Calu3 (cell line): ENCODE measurements at regions not wholly inside any gene's neighbourhood (a gene's known extent, or its start where the extent isn't known, plus 50 kb on each side); places are given as distances from the start of the nearest gene placed in this dataset.

Experiments
- BruUV-seq: library from RNA; stranded (reverse); fragments of 400-500 nt; replicated peaks from 2 replicates; lab custom pipeline; 2021; lab: Mats Ljungman, UMichigan
- CTCF ChIA-PET: fragments of 300-600 bp; sonication (Branson Sonifier 250); formaldehyde crosslinking; loops from one replicate; lab custom pipeline; 2022; ENCODE audit warnings: antibody characterized with exemption; lab: Charles Lee
- DNase-seq: peaks from one replicate; pipeline ENCODE4 v3.0.0; 2022
- H3K27ac Mint-ChIP-seq: one replicate; pipeline ENCODE4 v1.8.0; 2022; ENCODE audit warnings: mixed read lengths; ENCODE audit not compliant: unreplicated experiment
- H3K27me3 Mint-ChIP-seq: one replicate; pipeline ENCODE4 v1.8.0; 2022; ENCODE audit warnings: mixed read lengths; ENCODE audit not compliant: unreplicated experiment
- H3K36me3 Mint-ChIP-seq: one replicate; pipeline ENCODE4 v1.8.0; 2022; ENCODE audit warnings: mild to moderate bottlenecking, moderate library complexity, mixed read lengths; ENCODE audit not compliant: insufficient read depth, unreplicated experiment
- H3K4me1 Mint-ChIP-seq: one replicate; pipeline ENCODE4 v1.8.0; 2022; ENCODE audit warnings: mild to moderate bottlenecking, low read depth, mixed read lengths; ENCODE audit not compliant: unreplicated experiment
- H3K4me3 Mint-ChIP-seq: one replicate; pipeline ENCODE4 v1.8.0; 2022; ENCODE audit warnings: mild to moderate bottlenecking, low read depth, moderate library complexity, mixed read lengths; ENCODE audit not compliant: unreplicated experiment
- H3K9me3 Mint-ChIP-seq: one replicate; pipeline ENCODE4 v1.8.0; 2022; ENCODE audit warnings: low read depth, mixed read lengths; ENCODE audit not compliant: unreplicated experiment
- intact Hi-C: fragments of 100-400 bp; cut with micrococcal nuclease; formaldehyde crosslinking; loops from one replicate; pipeline ENCODE4 v1.10.0; 2022; ENCODE audit not compliant: unreplicated experiment
- TF ChIP-seq, protein P1 (sequence below): fragments of 200-600 bp; IDR thresholded peaks from one replicate; pipeline ENCODE4 v1.8.0; 2022; ENCODE audit warnings: antibody characterized with exemption; ENCODE audit not compliant: unreplicated experiment

GRCh38 chr5:156009583-156009982 is 317.4 kb upstream of the SGCD start:
- H3K4me3 Mint-ChIP-seq: no peak overlapping the region
- CTCF ChIA-PET: no interaction called here
- H3K4me1 Mint-ChIP-seq: no peaks in the 10 kb centered on the region
- DNase-seq: no peak
- BruUV-seq: no TSS peak
- TF ChIP-seq, protein P1, sequence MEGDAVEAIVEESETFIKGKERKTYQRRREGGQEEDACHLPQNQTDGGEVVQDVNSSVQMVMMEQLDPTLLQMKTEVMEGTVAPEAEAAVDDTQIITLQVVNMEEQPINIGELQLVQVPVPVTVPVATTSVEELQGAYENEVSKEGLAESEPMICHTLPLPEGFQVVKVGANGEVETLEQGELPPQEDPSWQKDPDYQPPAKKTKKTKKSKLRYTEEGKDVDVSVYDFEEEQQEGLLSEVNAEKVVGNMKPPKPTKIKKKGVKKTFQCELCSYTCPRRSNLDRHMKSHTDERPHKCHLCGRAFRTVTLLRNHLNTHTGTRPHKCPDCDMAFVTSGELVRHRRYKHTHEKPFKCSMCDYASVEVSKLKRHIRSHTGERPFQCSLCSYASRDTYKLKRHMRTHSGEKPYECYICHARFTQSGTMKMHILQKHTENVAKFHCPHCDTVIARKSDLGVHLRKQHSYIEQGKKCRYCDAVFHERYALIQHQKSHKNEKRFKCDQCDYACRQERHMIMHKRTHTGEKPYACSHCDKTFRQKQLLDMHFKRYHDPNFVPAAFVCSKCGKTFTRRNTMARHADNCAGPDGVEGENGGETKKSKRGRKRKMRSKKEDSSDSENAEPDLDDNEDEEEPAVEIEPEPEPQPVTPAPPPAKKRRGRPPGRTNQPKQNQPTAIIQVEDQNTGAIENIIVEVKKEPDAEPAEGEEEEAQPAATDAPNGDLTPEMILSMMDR: no peak
- H3K27me3 Mint-ChIP-seq: no peaks in the 10 kb centered on the region
- intact Hi-C loops: no loop called here
- H3K36me3 Mint-ChIP-seq: no peaks in the 10 kb centered on the region
- no peak overlapping the region for H3K27ac Mint-ChIP-seq
- H3K9me3 Mint-ChIP-seq: peaks cover 4% of the 10 kb centered on the region

- H3K36me3 Mint-ChIP-seq: no peaks in the 10 kb centered on the region
- intact Hi-C loops: no loop called here
- H3K27ac Mint-ChIP-seq: no peak overlapping the region
These were observed 311.8 kb upstream of the SGCD start for GRCh38 chr5:156015137-156015536.

DNA sequence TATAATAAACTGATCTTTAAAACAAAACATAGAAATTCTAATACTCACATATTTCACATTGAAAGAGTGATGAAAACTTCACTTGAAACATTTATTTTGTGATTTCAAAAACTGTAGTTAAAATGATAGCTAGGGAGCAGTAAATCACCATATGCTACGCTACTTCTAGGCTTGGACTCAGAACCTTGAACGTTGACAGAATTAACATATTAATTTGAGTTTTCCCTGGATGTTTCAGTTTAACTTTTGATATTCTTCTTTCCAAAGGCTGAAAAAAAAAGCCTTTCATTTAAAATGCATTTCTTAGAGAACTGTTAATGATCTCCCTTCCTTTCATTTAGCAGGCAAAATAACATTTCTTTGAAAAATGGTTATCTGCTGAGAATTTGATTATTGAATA is 307.8 kb upstream of the SGCD start:
- DNase-seq: no peak
- H3K4me1 Mint-ChIP-seq: no peaks in the 10 kb centered on the region
- intact Hi-C loops: no loop called here
- CTCF ChIA-PET: no interaction called here
- H3K27ac Mint-ChIP-seq: no peak overlapping the region
- peaks cover 19% of the 10 kb centered on the region for H3K9me3 Mint-ChIP-seq
- TF ChIP-seq, protein P1: no peak
- H3K36me3 Mint-ChIP-seq: no peaks in the 10 kb centered on the region
- H3K4me3 Mint-ChIP-seq: no peak overlapping the region
- BruUV-seq: no TSS peak
- no peaks in the 10 kb centered on the region for H3K27me3 Mint-ChIP-seq

More at GRCh38 chr5:156015137-156015536, 311.8 kb upstream of the SGCD start:
- no peak for DNase-seq
- CTCF ChIA-PET: no interaction called here
- H3K9me3 Mint-ChIP-seq: peaks cover 8% of the 10 kb centered on the region
- no peaks in the 10 kb centered on the region for H3K4me1 Mint-ChIP-seq
- TF ChIP-seq, protein P1: no peak
- BruUV-seq: no TSS peak
- no peaks in the 10 kb centered on the region for H3K27me3 Mint-ChIP-seq
- no peak overlapping the region for H3K4me3 Mint-ChIP-seq

GRCh38 chr5:156019571-156020180 is 307.3 kb upstream of the SGCD start:
- DNase-seq: no peak
- intact Hi-C loops: no loop called here
- H3K27me3 Mint-ChIP-seq: no peaks in the 10 kb centered on the region
- H3K9me3 Mint-ChIP-seq: peaks cover 17% of the 10 kb centered on the region
- H3K4me1 Mint-ChIP-seq: no peaks in the 10 kb centered on the region
- CTCF ChIA-PET: interaction anchor here (0.7 kb wide), 1 partner anchor 16 kb away, joined by 4 read pairs; no protein-coding TSS in a partner anchor
- no peak overlapping the region for H3K4me3 Mint-ChIP-seq
- H3K27ac Mint-ChIP-seq: no peak overlapping the region
- no peaks in the 10 kb centered on the region for H3K36me3 Mint-ChIP-seq
- BruUV-seq: no TSS peak
- TF ChIP-seq, protein P1: no peak
